ENCODE measurements at regions not wholly inside any gene's neighbourhood (a gene's known extent, or its start where the extent isn't known, plus 50 kb on each side); places are given as distances from the start of the nearest gene placed in this dataset.

- DNase-seq (no peak), ATAC-seq (no peak)
- Mint-ChIP-seq H3K27me3 (no peaks in the 10 kb centered on the region), H3K4me3 (no peak overlapping the region), H3K36me3 (ENCODE audit: low read depth) (no peaks in the 10 kb centered on the region), H3K27ac (no peak overlapping the region), H3K4me1 (peaks cover 4% of the 10 kb centered on the region)
- no peaks in the 10 kb centered on the region for H3K9me3 ChIP-seq (ENCODE audit: control insufficient read depth, low read length, poor library complexity, severe bottlenecking)
Observed at GRCh38 chr2:195515551-195515950, 141.5 kb upstream of the SLC39A10 start.

DNA sequence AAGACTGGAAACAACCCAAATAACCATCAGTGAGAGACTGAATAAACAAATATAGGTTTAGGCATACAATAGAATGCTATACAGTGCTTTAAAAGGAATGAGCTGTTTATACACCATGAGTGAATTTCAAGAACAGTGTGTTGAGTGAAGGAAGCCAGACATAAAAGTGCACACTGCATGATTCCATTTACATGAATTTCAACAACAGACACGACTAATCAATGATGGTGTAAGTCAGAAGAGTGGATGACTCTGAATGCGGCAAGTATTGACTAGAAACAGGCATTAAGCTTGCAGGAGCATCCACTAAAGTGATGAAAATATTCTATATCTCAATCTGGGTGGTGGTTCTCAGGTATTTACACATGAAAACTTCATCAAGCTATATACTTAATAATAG lies 142.7 kb upstream of the SLC39A10 start:
- no peaks in the 10 kb centered on the region for H3K27me3 Mint-ChIP-seq
- no peak overlapping the region for H3K4me3 Mint-ChIP-seq
- H3K9me3 ChIP-seq (ENCODE audit: control insufficient read depth, low read length, poor library complexity, severe bottlenecking) = no peaks in the 10 kb centered on the region
- no peak for DNase-seq
- ATAC-seq = no peak
- H3K36me3 Mint-ChIP-seq (ENCODE audit: low read depth) = peaks cover 2% of the 10 kb centered on the region
- H3K4me1 Mint-ChIP-seq = peaks cover 4% of the 10 kb centered on the region
- H3K27ac Mint-ChIP-seq = no peak overlapping the region

DNA sequence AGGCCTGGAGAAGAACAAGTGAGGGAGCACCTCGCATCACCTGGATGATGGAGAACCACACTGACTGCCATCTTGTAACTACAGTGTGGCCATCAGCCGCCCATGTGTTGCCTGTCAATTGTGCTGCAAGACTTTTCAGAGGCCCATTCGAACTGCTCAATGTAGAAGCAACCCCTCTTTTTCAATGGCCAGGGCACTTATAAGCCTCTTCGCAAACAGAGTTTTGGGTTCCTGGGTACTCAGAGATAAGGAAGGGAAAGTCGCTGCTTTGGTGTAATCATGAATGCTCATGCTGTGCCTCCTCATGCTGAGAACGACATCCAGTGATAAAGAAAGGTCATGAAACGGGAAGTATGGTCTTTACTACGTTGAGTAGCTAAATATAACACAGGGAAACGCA lies 143.9 kb upstream of the SLC39A10 start:
- no peak for DNase-seq
- no peaks in the 10 kb centered on the region for H3K9me3 ChIP-seq (ENCODE audit: control insufficient read depth, low read length, poor library complexity, severe bottlenecking)
- no peak for ATAC-seq
- Mint-ChIP-seq H3K27me3 (no peaks in the 10 kb centered on the region), H3K4me3 (no peak overlapping the region), H3K36me3 (ENCODE audit: low read depth) (peaks cover 2% of the 10 kb centered on the region), H3K4me1 (peaks cover 4% of the 10 kb centered on the region), H3K27ac (no peak overlapping the region)

- H3K36me3 Mint-ChIP-seq (ENCODE audit: low read depth) = peaks cover 2% of the 10 kb centered on the region
- ATAC-seq (no peak), DNase-seq (no peak)
- no peak overlapping the region for H3K4me3 Mint-ChIP-seq
- no peak overlapping the region for H3K27ac Mint-ChIP-seq
- no peaks in the 10 kb centered on the region for H3K4me1 Mint-ChIP-seq
- H3K9me3 ChIP-seq (ENCODE audit: control insufficient read depth, low read length, poor library complexity, severe bottlenecking) = no peaks in the 10 kb centered on the region
- no peaks in the 10 kb centered on the region for H3K27me3 Mint-ChIP-seq
Observed at GRCh38 chr2:195509551-195509950, 147.5 kb upstream of the SLC39A10 start.

GRCh38 chr2:195508139-195508455 lies 148.9 kb upstream of the SLC39A10 start:
- DNase-seq = no peak
- no peaks in the 10 kb centered on the region for H3K9me3 ChIP-seq (ENCODE audit: control insufficient read depth, low read length, poor library complexity, severe bottlenecking)
- Mint-ChIP-seq H3K4me1 (no peaks in the 10 kb centered on the region), H3K27ac (no peak overlapping the region), H3K36me3 (ENCODE audit: low read depth) (peaks cover 2% of the 10 kb centered on the region), H3K27me3 (no peaks in the 10 kb centered on the region), H3K4me3 (no peak overlapping the region)
- no peak for ATAC-seq

DNA sequence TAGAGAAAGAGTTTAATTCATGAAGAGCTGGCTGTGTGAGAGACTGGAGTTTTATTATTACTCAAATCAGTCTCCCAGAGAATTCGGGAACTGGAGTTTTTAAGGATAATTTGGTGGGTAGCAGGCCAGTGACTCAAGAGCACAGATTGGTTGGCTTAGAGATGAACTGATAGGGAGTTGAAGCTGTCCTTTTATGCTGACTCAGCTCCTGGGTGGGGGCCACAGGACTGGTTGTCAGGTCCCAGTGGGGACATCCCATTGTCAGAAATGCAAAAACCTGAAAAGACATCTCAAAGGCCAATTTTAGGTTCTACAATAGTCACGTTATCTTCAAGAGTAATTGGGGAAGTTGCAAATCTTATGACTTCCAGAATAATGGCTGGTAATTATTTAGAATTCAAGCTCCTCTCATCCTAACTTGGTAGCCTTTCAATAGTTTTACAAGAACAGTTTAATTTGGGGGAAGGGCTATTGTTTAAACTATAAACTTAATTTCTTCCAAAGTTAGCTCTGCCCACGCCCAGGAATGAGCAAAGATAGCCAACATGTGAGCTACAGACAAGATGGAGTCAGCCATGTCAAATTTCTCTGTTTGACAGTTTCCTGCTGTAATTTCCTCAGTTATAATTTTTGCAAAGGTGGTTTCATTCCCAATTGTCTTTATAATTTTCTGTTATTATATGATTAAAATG lies 149.4 kb upstream of the SLC39A10 start:
- Mint-ChIP-seq H3K4me3 (no peak overlapping the region), H3K27me3 (no peaks in the 10 kb centered on the region), H3K4me1 (no peaks in the 10 kb centered on the region), H3K36me3 (ENCODE audit: low read depth) (peaks cover 2% of the 10 kb centered on the region), H3K27ac (no peak overlapping the region)
- ATAC-seq (no peak), DNase-seq (no peak)
- H3K9me3 ChIP-seq (ENCODE audit: control insufficient read depth, low read length, poor library complexity, severe bottlenecking) = no peaks in the 10 kb centered on the region

DNA sequence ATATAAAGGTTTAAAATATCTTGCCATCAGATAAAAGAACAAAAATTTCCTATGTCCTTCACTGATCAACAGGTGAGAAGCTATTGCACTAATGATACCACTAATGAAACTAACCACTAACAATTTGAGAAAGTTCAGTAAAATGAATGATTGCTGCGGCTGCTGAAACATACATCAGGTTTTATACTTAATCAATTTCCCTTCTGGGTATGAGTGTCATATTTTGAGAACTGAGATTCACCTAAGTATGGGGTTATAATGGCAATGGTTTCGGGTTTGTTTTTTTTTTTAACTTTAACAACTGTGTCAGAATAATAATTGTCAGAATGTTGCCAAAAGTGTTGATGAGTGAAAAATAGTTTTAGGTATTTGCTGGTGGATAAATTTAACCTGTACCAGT lies 151.3 kb upstream of the SLC39A10 start:
- Mint-ChIP-seq H3K27me3 (no peaks in the 10 kb centered on the region), H3K36me3 (ENCODE audit: low read depth) (peaks cover 2% of the 10 kb centered on the region), H3K4me3 (no peak overlapping the region), H3K27ac (no peak overlapping the region), H3K4me1 (peaks cover 2% of the 10 kb centered on the region)
- ATAC-seq = no peak
- H3K9me3 ChIP-seq (ENCODE audit: control insufficient read depth, low read length, poor library complexity, severe bottlenecking) = no peaks in the 10 kb centered on the region
- DNase-seq = no peak

- no peak overlapping the region for H3K4me3 Mint-ChIP-seq
- H3K36me3 Mint-ChIP-seq (ENCODE audit: low read depth) = no peaks in the 10 kb centered on the region
- DNase-seq = no peak
- no peak for ATAC-seq
- peaks cover 5% of the 10 kb centered on the region for H3K4me1 Mint-ChIP-seq
- H3K27me3 Mint-ChIP-seq = no peaks in the 10 kb centered on the region
- H3K9me3 ChIP-seq (ENCODE audit: control insufficient read depth, low read length, poor library complexity, severe bottlenecking) = no peaks in the 10 kb centered on the region
- H3K27ac Mint-ChIP-seq = peak overlapping the region; percentile 32
Observed at GRCh38 chr2:195503208-195503607, 153.8 kb upstream of the SLC39A10 start.

- no peaks in the 10 kb centered on the region for H3K27me3 Mint-ChIP-seq
- H3K36me3 Mint-ChIP-seq (ENCODE audit: low read depth) = no peaks in the 10 kb centered on the region
- no peaks in the 10 kb centered on the region for H3K9me3 ChIP-seq (ENCODE audit: control insufficient read depth, low read length, poor library complexity, severe bottlenecking)
- H3K27ac Mint-ChIP-seq = no peak overlapping the region
- H3K4me1 Mint-ChIP-seq = peaks cover 8% of the 10 kb centered on the region
- ATAC-seq (no peak), DNase-seq (no peak)
- no peak overlapping the region for H3K4me3 Mint-ChIP-seq
Observed at GRCh38 chr2:195501746-195502145, 155.3 kb upstream of the SLC39A10 start.

DNA sequence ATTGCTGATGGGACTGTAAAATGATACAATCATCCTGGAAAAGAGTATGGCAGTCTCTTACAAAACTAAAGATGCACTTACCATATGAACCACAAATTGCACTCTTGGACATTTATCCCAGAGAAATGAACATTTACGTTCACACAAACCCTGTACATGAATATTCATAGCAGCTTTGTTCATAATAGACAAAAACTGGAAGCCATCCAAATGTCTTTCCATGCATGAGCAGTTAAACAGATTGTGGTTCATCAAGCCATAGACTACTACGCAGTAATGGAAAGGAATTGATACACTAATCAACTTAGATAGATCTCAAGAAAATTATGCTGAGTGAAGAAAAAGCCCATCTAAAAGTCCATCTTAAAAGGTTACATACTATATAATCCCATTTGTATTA lies 156.1 kb upstream of the SLC39A10 start:
- ATAC-seq = no peak
- H3K27ac Mint-ChIP-seq = no peak overlapping the region
- no peaks in the 10 kb centered on the region for H3K36me3 Mint-ChIP-seq (ENCODE audit: low read depth)
- DNase-seq = no peak
- H3K9me3 ChIP-seq (ENCODE audit: control insufficient read depth, low read length, poor library complexity, severe bottlenecking) = no peaks in the 10 kb centered on the region
- H3K27me3 Mint-ChIP-seq = no peaks in the 10 kb centered on the region
- no peak overlapping the region for H3K4me3 Mint-ChIP-seq
- H3K4me1 Mint-ChIP-seq = peaks cover 13% of the 10 kb centered on the region

DNA sequence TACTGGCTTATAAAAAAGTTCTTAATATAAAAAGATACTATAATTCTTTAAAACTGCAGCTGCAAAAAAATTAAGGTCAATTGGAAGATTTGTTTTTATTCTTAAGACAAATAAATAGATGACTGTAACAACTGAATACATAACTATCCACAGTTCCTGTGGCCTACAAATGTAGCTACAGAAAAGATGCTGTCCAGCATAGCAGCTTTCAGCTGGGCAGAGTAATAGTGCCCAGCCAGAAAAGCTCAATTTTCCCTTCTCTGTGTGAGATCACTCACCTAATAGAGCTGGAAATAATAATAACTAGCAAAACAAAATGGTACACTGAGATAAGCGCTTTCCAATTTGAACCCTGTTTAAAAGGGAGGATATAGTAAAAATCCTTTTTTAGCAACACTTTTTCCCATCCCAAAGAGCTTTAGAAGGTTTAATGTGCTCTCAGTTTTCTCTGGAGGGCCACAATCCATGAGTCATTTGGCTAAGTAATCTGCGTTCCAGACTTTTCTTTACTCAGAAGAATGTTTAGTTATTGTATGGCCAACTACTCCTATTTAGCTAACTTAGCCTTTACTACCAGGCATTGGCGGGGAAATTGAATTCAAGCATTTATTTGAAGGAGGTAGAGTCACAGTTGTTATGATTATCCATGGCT lies 158.1 kb upstream of the SLC39A10 start:
- H3K9me3 ChIP-seq (ENCODE audit: control insufficient read depth, low read length, poor library complexity, severe bottlenecking) = no peaks in the 10 kb centered on the region
- no peaks in the 10 kb centered on the region for H3K36me3 Mint-ChIP-seq (ENCODE audit: low read depth)
- DNase-seq (no peak), ATAC-seq (no peak)
- H3K4me1 Mint-ChIP-seq = peaks cover 20% of the 10 kb centered on the region
- H3K27ac Mint-ChIP-seq = no peak overlapping the region
- H3K27me3 Mint-ChIP-seq = no peaks in the 10 kb centered on the region
- H3K4me3 Mint-ChIP-seq = no peak overlapping the region

DNA sequence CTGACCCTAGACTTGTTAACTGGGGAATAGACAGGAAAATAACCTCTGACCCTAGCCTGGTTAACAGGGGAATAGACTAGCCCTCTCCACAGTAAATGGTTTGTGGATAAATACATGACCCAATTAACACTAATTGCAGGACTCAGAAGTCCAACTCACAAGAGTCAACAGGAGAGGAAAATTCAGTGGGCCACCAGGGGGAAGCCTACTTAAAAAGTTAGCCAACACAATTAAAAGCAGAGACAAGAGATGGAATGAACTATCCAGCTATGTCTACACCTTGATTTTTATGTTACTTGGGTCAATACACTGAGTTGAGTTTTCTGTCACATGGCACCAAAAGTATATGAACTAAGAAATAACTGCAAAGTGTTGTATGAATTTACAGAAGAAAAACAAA lies 158.8 kb upstream of the SLC39A10 start:
- DNase-seq = peak; percentile 21 to 35 (median 30)
- H3K36me3 Mint-ChIP-seq (ENCODE audit: low read depth) = no peaks in the 10 kb centered on the region
- peak overlapping the region; percentile 19 for H3K4me3 Mint-ChIP-seq

GRCh38 chr2:195496991-195497390 lies 160.0 kb upstream of the SLC39A10 start:
- Mint-ChIP-seq H3K27me3 (no peaks in the 10 kb centered on the region), H3K4me3 (no peak overlapping the region), H3K36me3 (ENCODE audit: low read depth) (no peaks in the 10 kb centered on the region), H3K27ac (no peak overlapping the region), H3K4me1 (peaks cover 20% of the 10 kb centered on the region)
- DNase-seq = no peak
- ATAC-seq = no peak
- no peaks in the 10 kb centered on the region for H3K9me3 ChIP-seq (ENCODE audit: control insufficient read depth, low read length, poor library complexity, severe bottlenecking)

More for the DNA sequence above, 158.8 kb upstream of the SLC39A10 start:
- H3K27me3 Mint-ChIP-seq = no peaks in the 10 kb centered on the region
- H3K27ac Mint-ChIP-seq = no peak overlapping the region
- ATAC-seq = peak; percentile 48
- peaks cover 20% of the 10 kb centered on the region for H3K4me1 Mint-ChIP-seq
- H3K9me3 ChIP-seq (ENCODE audit: control insufficient read depth, low read length, poor library complexity, severe bottlenecking) = no peaks in the 10 kb centered on the region

DNA sequence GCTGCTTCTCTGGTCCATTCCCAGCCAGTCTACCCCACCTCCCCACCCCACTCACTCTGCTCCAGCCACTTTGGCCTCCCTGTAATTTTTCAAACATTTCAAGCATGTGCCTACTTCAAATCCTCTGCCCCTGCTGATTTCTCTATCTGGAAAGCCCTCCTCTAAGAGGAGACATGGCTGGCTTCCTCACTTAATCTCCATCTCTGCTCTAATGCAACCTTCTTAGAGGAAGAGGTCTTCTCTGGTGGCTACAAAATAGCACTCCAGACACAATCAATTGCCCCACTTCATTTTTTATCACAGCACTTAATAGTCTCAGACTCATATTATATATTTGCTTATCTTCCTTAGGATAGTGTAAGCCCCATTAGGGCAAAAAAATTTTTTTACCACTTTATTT lies 161.1 kb upstream of the SLC39A10 start:
- ATAC-seq = no peak
- H3K27ac Mint-ChIP-seq = no peak overlapping the region
- no peak overlapping the region for H3K4me3 Mint-ChIP-seq
- H3K9me3 ChIP-seq (ENCODE audit: control insufficient read depth, low read length, poor library complexity, severe bottlenecking) = no peaks in the 10 kb centered on the region
- no peaks in the 10 kb centered on the region for H3K36me3 Mint-ChIP-seq (ENCODE audit: low read depth)
- no peaks in the 10 kb centered on the region for H3K27me3 Mint-ChIP-seq
- no peak for DNase-seq
- H3K4me1 Mint-ChIP-seq = peaks cover 20% of the 10 kb centered on the region
